HG03108 (cell line): ENCODE measurements at regions not wholly inside any gene's neighbourhood (a gene's known extent, or its start where the extent isn't known, plus 50 kb on each side); places are given as distances from the start of the nearest gene placed in this dataset.
A peak's percentile ranks its signal among the peaks of the same experiment; 100 is the strongest.
"Not testable (repeated sequence)": the region's sequence is repeated elsewhere in the genome, so short reads cannot be mapped to it uniquely, and the experiment has no call there.

Source experiments
- ATAC-seq: cut with Tn5 transposase; IDR thresholded peaks from one replicate; pipeline ENCODE4 v1.9.1; 2021; ENCODE audit warnings: moderate library complexity; ENCODE audit not compliant: unreplicated experiment

GRCh38 chrX:10469-11458, 270.4 kb upstream of the PLCXD1 start:
- not testable (repeated sequence) for ATAC-seq

- ATAC-seq, result peak; percentile 59
Observed at GRCh38 chrX:13821-14443, 267.2 kb upstream of the PLCXD1 start.

GRCh38 chrX:14452-14851, 266.7 kb upstream of the PLCXD1 start:
- peak; percentile 16 for ATAC-seq

- peak; percentile 78 for ATAC-seq
Observed at GRCh38 chrX:18768-19454, 262.3 kb upstream of the PLCXD1 start.

GRCh38 chrX:19455-19827, 261.7 kb upstream of the PLCXD1 start:
- peak; percentile 19 for ATAC-seq

GRCh38 chrX:19912-20571, 261.1 kb upstream of the PLCXD1 start:
- ATAC-seq, result peak; percentile 24

GRCh38 chrX:24139-24538, 257.0 kb upstream of the PLCXD1 start:
- not testable (repeated sequence) for ATAC-seq
